Smooth muscle cell (in vitro differentiated cells): ENCODE measurements at regions not wholly inside any gene's neighbourhood (a gene's known extent, or its start where the extent isn't known, plus 50 kb on each side); places are given as distances from the start of the nearest gene placed in this dataset.

Experiments
- DNase-seq: peaks from one replicate; lab custom pipeline; 2025; ENCODE audit not compliant: unreplicated experiment; lab: John Stamatoyannopoulos, UW
- H2AFZ ChIP-seq: fragments of 200-600 bp; sonication (generic); 2 replicates; pipeline ENCODE4 v1.6.0; 2016; ENCODE audit warnings: antibody characterized with exemption, low read depth, mild to moderate bottlenecking
- H3F3A ChIP-seq: fragments of 200-600 bp; sonication (generic); 2 replicates; pipeline ENCODE4 v1.6.0; 2017; ENCODE audit warnings: antibody characterized with exemption, low read depth
- H3K27ac ChIP-seq: fragments of 200-600 bp; sonication (generic); 2 replicates; pipeline ENCODE4 v1.5.1; 2016; ENCODE audit warnings: low read depth, mild to moderate bottlenecking
- H3K27me3 ChIP-seq: fragments of 200-600 bp; sonication (generic); 2 replicates; pipeline ENCODE4 v1.6.1; 2016; ENCODE audit warnings: low read depth, mild to moderate bottlenecking
- H3K36me3 ChIP-seq: fragments of 200-600 bp; sonication (generic); 2 replicates; pipeline ENCODE4 v1.5.1; 2016; ENCODE audit warnings: low read depth
- H3K4me1 ChIP-seq: fragments of 200-600 bp; sonication (generic); 2 replicates; pipeline ENCODE4 v1.5.1; 2016; ENCODE audit warnings: low read depth
- H3K4me2 ChIP-seq: fragments of 200-600 bp; sonication (generic); 2 replicates; pipeline ENCODE4 v1.6.0; 2016; ENCODE audit warnings: mild to moderate bottlenecking
- H3K4me3 ChIP-seq: fragments of 200-600 bp; sonication (generic); 2 replicates; pipeline ENCODE4 v1.5.1; 2016; ENCODE audit warnings: mild to moderate bottlenecking
- H3K79me2 ChIP-seq: fragments of 200-600 bp; sonication (generic); 2 replicates; pipeline ENCODE4 v1.6.0; 2016; ENCODE audit warnings: low read depth, mild to moderate bottlenecking
- H3K9ac ChIP-seq: fragments of 200-600 bp; sonication (generic); 2 replicates; pipeline ENCODE4 v1.6.0; 2016; ENCODE audit warnings: low read depth
- H3K9me3 ChIP-seq: fragments of 200-600 bp; sonication (generic); replicated peaks from 2 replicates; pipeline ENCODE4 v1.5.1; 2016; ENCODE audit warnings: low read depth
- H4K20me1 ChIP-seq: fragments of 200-600 bp; sonication (generic); 2 replicates; pipeline ENCODE4 v1.6.0; 2016; ENCODE audit warnings: low read depth
- CTCF ChIP-seq: fragments of 200-600 bp; sonication (generic); IDR thresholded peaks from 2 replicates; pipeline ENCODE4 v1.5.1; 2017; ENCODE audit warnings: borderline replicate concordance, mild to moderate bottlenecking, antibody characterized with exemption; ENCODE audit not compliant: insufficient read depth, poor library complexity, severe bottlenecking
- WGBS: methylation state at CpG from one replicate; pipeline ENCODE4 v1.1.7; 2016; ENCODE audit warnings: low lambda C conversion rate; 5-methylcytosine and 5-hydroxymethylcytosine counted together

GRCh38 chr5:96051401-96051830 lies 89.8 kb upstream of the ELL2 start:
- Histone ChIP-seq H3K79me2 (no peaks in the 10 kb centered on the region), H2AFZ (no peak overlapping the region), H3K27me3 (no peaks in the 10 kb centered on the region), H3F3A (no peaks in the 10 kb centered on the region), H3K36me3 (no peaks in the 10 kb centered on the region), H3K4me2 (no peak overlapping the region), H3K27ac (no peak overlapping the region), H3K4me1 (peaks cover 8% of the 10 kb centered on the region), H3K9ac (no peak overlapping the region), H3K4me3 (no peak overlapping the region), H3K9me3 (no peaks in the 10 kb centered on the region), H4K20me1 (no peaks in the 10 kb centered on the region)
- no peak for TF ChIP-seq CTCF
- WGBS: 65% methylated on average over 4 of the region's 4 CpGs
- no peak for DNase-seq

GRCh38 chr5:96050273-96050880 lies 88.7 kb upstream of the ELL2 start:
- no peaks in the 10 kb centered on the region for H3K79me2 ChIP-seq
- no peak overlapping the region for H3K4me2 ChIP-seq
- no peak overlapping the region for H3K4me3 ChIP-seq
- H3K4me1 ChIP-seq: peaks cover 6% of the 10 kb centered on the region
- no peak overlapping the region for H3K9ac ChIP-seq
- no peaks in the 10 kb centered on the region for H3K27me3 ChIP-seq
- H3K27ac ChIP-seq: no peak overlapping the region
- H3F3A ChIP-seq: no peaks in the 10 kb centered on the region
- no peaks in the 10 kb centered on the region for H3K9me3 ChIP-seq
- TF ChIP-seq CTCF: no peak
- H4K20me1 ChIP-seq: no peaks in the 10 kb centered on the region
- no peak overlapping the region for H2AFZ ChIP-seq
- DNase-seq: no peak
- H3K36me3 ChIP-seq: no peaks in the 10 kb centered on the region
- 94% methylated on average over 7 of the region's 7 CpGs for WGBS

GRCh38 chr5:96049398-96050272 lies 88.0 kb upstream of the ELL2 start:
- Histone ChIP-seq H3K4me1 (peaks cover 6% of the 10 kb centered on the region), H3K36me3 (no peaks in the 10 kb centered on the region), H2AFZ (no peak overlapping the region), H3K9ac (no peak overlapping the region), H3K4me2 (no peak overlapping the region), H3K4me3 (no peak overlapping the region), H3K27ac (no peak overlapping the region), H3K9me3 (no peaks in the 10 kb centered on the region), H3K27me3 (no peaks in the 10 kb centered on the region), H3K79me2 (no peaks in the 10 kb centered on the region), H3F3A (no peaks in the 10 kb centered on the region), H4K20me1 (no peaks in the 10 kb centered on the region)
- TF ChIP-seq CTCF: no peak
- DNase-seq: no peak
- WGBS: 79% methylated on average over 3 of the region's 3 CpGs
